CD4-positive, alpha-beta T cell (primary cell): ENCODE measurements at regions not wholly inside any gene's neighbourhood (a gene's known extent, or its start where the extent isn't known, plus 50 kb on each side); places are given as distances from the start of the nearest gene placed in this dataset.

Experiments
- ATAC-seq: fragments of 200-7000 bp; cut with Tn5 transposase; one replicate; pipeline ENCODE4 v1.10.0; 2022; ENCODE audit warnings: mild to moderate bottlenecking; ENCODE audit not compliant: poor library complexity
- CTCF ChIA-PET: fragments of 350-600 bp; sonication (Branson Sonifier 250); formaldehyde crosslinking; loops from one replicate; lab custom pipeline; 2021; ENCODE audit warnings: antibody characterized with exemption, inconsistent platforms; lab: Charles Lee
- POLR2A ChIA-PET: fragments of 350-600 bp; sonication (Branson Sonifier 250); formaldehyde crosslinking; loops from one replicate; lab custom pipeline; 2021; ENCODE audit warnings: antibody characterized with exemption, inconsistent platforms; lab: Charles Lee
- DNase-seq, 14 experiments: peaks; one replicate each; pipeline ENCODE4 v3.0.0-alpha.2; 2013 to 2020; ENCODE audit warnings: mixed read lengths in 2 of 14
- H3K27ac ChIP-seq, 2 donors: one replicate each; pipeline versions ENCODE4 v1.5.1 to v1.7.0; 2013; ENCODE audit warnings: low read length in 2 of 2, low read depth in 1 of 2, mild to moderate bottlenecking in 1 of 2
- H3K27me3 ChIP-seq, 2 experiments: 1 replicate in 1 of 2; 2 replicates in 1 of 2; pipeline versions ENCODE4 v1.6.1 to v1.7.0; 2013; ENCODE audit warnings: low read length in 2 of 2, control low read depth in 1 of 2, mild to moderate bottlenecking in 1 of 2, moderate library complexity in 1 of 2; ENCODE audit not compliant: insufficient read depth in 2 of 2, control insufficient read depth in 1 of 2
- H3K36me3 ChIP-seq: one replicate; pipeline ENCODE4 v1.6.1; 2013; ENCODE audit warnings: low read length, control low read depth; ENCODE audit not compliant: insufficient read depth
- H3K4me1 ChIP-seq: one replicate; pipeline ENCODE4 v1.6.1; 2013; ENCODE audit warnings: low read length, control low read depth; ENCODE audit not compliant: insufficient read depth
- H3K4me3 ChIP-seq: one replicate; pipeline ENCODE4 v1.5.1; 2013; ENCODE audit warnings: mild to moderate bottlenecking, low read length, moderate library complexity
- H3K9me3 ChIP-seq, 2 experiments: 1 replicate in 1 of 2; 2 replicates in 1 of 2; pipeline versions ENCODE4 v1.6.1 to v1.7.0; 2013; ENCODE audit warnings: low read length in 2 of 2, mild to moderate bottlenecking in 2 of 2, control low read depth in 1 of 2, moderate library complexity in 1 of 2; ENCODE audit not compliant: control insufficient read depth in 1 of 2, insufficient read depth in 1 of 2
- H3K27ac Mint-ChIP-seq: one replicate; pipeline ENCODE4 v1.8.0; 2020; ENCODE audit warnings: mixed read lengths
- H3K27me3 Mint-ChIP-seq: one replicate; pipeline ENCODE4 v1.8.0; 2021; ENCODE audit warnings: mixed read lengths
- H3K36me3 Mint-ChIP-seq: one replicate; pipeline ENCODE4 v1.8.0; 2021; ENCODE audit warnings: low read depth, mixed read lengths
- H3K4me1 Mint-ChIP-seq: one replicate; pipeline ENCODE4 v1.8.0; 2021; ENCODE audit warnings: low read depth, mixed read lengths
- H3K4me3 Mint-ChIP-seq: one replicate; pipeline ENCODE4 v1.8.0; 2020; ENCODE audit warnings: mild to moderate bottlenecking, mixed read lengths
- H3K9me3 Mint-ChIP-seq: one replicate; pipeline ENCODE4 v1.8.0; 2020; ENCODE audit warnings: mixed read lengths
- intact Hi-C, 2 experiments: fragments of 100-400 bp; cut with DNase I in 1 of 2; cut with micrococcal nuclease in 1 of 2; formaldehyde crosslinking; loops; one replicate each; pipeline versions ENCODE4 v1.15.1 to v1.9.0; 2023 to 2025; cut with DNase I, micrococcal nuclease
- TF ChIP-seq, protein P1 (sequence below): fragments of 200-600 bp; IDR thresholded peaks from one replicate; pipeline ENCODE4 v1.8.0; 2022; ENCODE audit warnings: antibody characterized with exemption, mild to moderate bottlenecking

GRCh38 chr4:81963763-81964020 lies 410.1 kb downstream of the HNRNPD start:
- TF ChIP-seq, protein P1, sequence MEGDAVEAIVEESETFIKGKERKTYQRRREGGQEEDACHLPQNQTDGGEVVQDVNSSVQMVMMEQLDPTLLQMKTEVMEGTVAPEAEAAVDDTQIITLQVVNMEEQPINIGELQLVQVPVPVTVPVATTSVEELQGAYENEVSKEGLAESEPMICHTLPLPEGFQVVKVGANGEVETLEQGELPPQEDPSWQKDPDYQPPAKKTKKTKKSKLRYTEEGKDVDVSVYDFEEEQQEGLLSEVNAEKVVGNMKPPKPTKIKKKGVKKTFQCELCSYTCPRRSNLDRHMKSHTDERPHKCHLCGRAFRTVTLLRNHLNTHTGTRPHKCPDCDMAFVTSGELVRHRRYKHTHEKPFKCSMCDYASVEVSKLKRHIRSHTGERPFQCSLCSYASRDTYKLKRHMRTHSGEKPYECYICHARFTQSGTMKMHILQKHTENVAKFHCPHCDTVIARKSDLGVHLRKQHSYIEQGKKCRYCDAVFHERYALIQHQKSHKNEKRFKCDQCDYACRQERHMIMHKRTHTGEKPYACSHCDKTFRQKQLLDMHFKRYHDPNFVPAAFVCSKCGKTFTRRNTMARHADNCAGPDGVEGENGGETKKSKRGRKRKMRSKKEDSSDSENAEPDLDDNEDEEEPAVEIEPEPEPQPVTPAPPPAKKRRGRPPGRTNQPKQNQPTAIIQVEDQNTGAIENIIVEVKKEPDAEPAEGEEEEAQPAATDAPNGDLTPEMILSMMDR: no peak
- H3K9me3 Mint-ChIP-seq: no peaks in the 10 kb centered on the region
- DNase-seq (no peak), ATAC-seq (no peak)
- no peaks in the 10 kb centered on the region for H3K4me1 ChIP-seq
- no peak overlapping the region for H3K27ac Mint-ChIP-seq
- peaks cover 9% of the 10 kb centered on the region for H3K4me1 Mint-ChIP-seq
- no peaks in the 10 kb centered on the region for H3K9me3 ChIP-seq
- no peaks in the 10 kb centered on the region for H3K36me3 Mint-ChIP-seq
- H3K4me3 Mint-ChIP-seq: no peak overlapping the region
- no peak overlapping the region for H3K4me3 ChIP-seq
- intact Hi-C loops: no loop called here
- H3K27me3 ChIP-seq: peaks cover 0 to 6% of the 10 kb centered on the region in 2 experiments
- H3K27me3 Mint-ChIP-seq: no peaks in the 10 kb centered on the region
- no peak overlapping the region for H3K27ac ChIP-seq
- CTCF ChIA-PET: no interaction called here
- H3K36me3 ChIP-seq: no peaks in the 10 kb centered on the region
- POLR2A ChIA-PET: interaction anchor here (0.7 kb wide), 1 partner anchor 264 kb away, joined by 3 read pairs; no protein-coding TSS in a partner anchor

- no peaks in the 10 kb centered on the region for H3K9me3 Mint-ChIP-seq
- H3K4me3 Mint-ChIP-seq: no peak overlapping the region
- ATAC-seq: no peak
- Histone ChIP-seq H3K4me3 (no peak overlapping the region), H3K27ac (no peak overlapping the region), H3K9me3 (no peaks in the 10 kb centered on the region), H3K4me1 (no peaks in the 10 kb centered on the region), H3K27me3 (peaks cover 0 to 6% of the 10 kb centered on the region in 2 experiments), H3K36me3 (no peaks in the 10 kb centered on the region)
- H3K27me3 Mint-ChIP-seq: no peaks in the 10 kb centered on the region
- H3K4me1 Mint-ChIP-seq: peaks cover 9% of the 10 kb centered on the region
- POLR2A ChIA-PET: interaction anchor here (0.7 kb wide), 1 partner anchor 264 kb away, joined by 3 read pairs; no protein-coding TSS in a partner anchor
- no peaks in the 10 kb centered on the region for H3K36me3 Mint-ChIP-seq
- H3K27ac Mint-ChIP-seq: no peak overlapping the region
- intact Hi-C loops: no loop called here
- TF ChIP-seq, protein P1: no peak
- DNase-seq: no peak
- CTCF ChIA-PET: no interaction called here
Measured at GRCh38 chr4:81963015-81963762, 410.6 kb downstream of the HNRNPD start.

DNA sequence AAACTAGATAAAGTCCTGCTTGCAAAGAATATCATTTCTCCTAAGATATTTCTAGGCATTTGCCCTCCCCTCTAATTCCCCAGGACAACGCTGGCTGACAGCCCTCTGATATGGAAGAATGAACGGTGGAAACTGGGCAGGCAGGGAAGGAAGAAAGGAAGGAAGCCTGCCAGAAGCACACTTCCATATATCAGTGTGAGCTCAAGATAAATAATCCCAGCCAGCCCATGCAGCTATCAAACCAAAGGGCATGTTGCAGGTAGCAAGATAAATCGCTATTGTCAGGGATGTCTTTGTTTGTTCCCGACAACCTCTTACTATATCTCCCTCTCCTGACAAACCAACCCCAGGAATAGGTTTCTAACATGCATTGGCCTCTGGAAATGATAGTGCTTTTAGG lies 412.8 kb downstream of the HNRNPD start:
- Histone ChIP-seq H3K36me3 (no peaks in the 10 kb centered on the region), H3K4me3 (no peak overlapping the region), H3K27ac (no peak overlapping the region), H3K27me3 (peaks cover 0 to 9% of the 10 kb centered on the region in 2 experiments), H3K9me3 (no peaks in the 10 kb centered on the region), H3K4me1 (no peaks in the 10 kb centered on the region)
- Mint-ChIP-seq H3K27ac (no peak overlapping the region), H3K36me3 (no peaks in the 10 kb centered on the region), H3K4me1 (peaks cover 7% of the 10 kb centered on the region), H3K27me3 (peaks cover 5% of the 10 kb centered on the region), H3K9me3 (no peaks in the 10 kb centered on the region), H3K4me3 (no peak overlapping the region)
- POLR2A ChIA-PET: no interaction called here
- CTCF ChIA-PET: no interaction called here
- no peak for DNase-seq
- ATAC-seq: no peak
- TF ChIP-seq, protein P1: no peak
- intact Hi-C loops: no loop called here
